ENCODE measurements at regions not wholly inside any gene's neighbourhood (a gene's known extent, or its start where the extent isn't known, plus 50 kb on each side); places are given as distances from the start of the nearest gene placed in this dataset.

DNA sequence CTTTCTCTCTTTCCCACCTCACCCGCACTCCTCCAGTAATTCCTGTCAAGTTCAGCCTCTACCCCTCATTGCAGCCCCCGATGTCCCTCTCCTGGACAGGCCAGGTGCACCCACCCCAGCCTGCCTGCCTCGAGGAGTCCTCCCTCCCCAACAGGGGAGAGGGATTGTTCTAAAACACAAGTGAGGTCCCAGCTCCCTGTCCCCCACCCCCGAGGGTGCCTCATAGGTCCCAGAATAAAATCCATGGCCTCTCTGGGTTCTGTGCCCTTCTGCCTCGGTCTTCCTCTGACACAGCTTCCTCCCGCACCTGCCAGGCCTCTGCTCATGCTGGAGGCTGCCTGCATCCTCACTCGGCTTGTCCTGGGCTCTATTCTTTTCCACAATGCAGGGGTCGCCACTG lies 720.1 kb downstream of the BRD1 start:
- H3K4me3 ChIP-seq (ENCODE audit: low read depth, low read length), result no peak overlapping the region
- DNase-seq (ENCODE audit: low read depth), result no peak
- no peak for TF ChIP-seq MYC (IDR thresholded peaks at IDR 0.05; ENCODE audit: low read depth, low read length)
- TF ChIP-seq MAX (IDR thresholded peaks at IDR 0.05; ENCODE audit: low read depth, low read length), result no peak
- TF ChIP-seq, protein P1, sequence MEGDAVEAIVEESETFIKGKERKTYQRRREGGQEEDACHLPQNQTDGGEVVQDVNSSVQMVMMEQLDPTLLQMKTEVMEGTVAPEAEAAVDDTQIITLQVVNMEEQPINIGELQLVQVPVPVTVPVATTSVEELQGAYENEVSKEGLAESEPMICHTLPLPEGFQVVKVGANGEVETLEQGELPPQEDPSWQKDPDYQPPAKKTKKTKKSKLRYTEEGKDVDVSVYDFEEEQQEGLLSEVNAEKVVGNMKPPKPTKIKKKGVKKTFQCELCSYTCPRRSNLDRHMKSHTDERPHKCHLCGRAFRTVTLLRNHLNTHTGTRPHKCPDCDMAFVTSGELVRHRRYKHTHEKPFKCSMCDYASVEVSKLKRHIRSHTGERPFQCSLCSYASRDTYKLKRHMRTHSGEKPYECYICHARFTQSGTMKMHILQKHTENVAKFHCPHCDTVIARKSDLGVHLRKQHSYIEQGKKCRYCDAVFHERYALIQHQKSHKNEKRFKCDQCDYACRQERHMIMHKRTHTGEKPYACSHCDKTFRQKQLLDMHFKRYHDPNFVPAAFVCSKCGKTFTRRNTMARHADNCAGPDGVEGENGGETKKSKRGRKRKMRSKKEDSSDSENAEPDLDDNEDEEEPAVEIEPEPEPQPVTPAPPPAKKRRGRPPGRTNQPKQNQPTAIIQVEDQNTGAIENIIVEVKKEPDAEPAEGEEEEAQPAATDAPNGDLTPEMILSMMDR (IDR thresholded peaks at IDR 0.05; ENCODE audit: low read depth, low read length), result no peak
- TF ChIP-seq POLR2A (IDR thresholded peaks at IDR 0.05; ENCODE audit: extremely low read depth, insufficient read length), result no peak

GRCh38 chr22:49106842-49107152 lies 720.9 kb downstream of the BRD1 start:
- TF ChIP-seq MYC (IDR thresholded peaks at IDR 0.05; ENCODE audit: low read depth, low read length) (no peak), POLR2A (IDR thresholded peaks at IDR 0.05; ENCODE audit: extremely low read depth, insufficient read length) (no peak), MAX (IDR thresholded peaks at IDR 0.05; ENCODE audit: low read depth, low read length) (no peak)
- TF ChIP-seq, protein P1 (IDR thresholded peaks at IDR 0.05; ENCODE audit: low read depth, low read length), result no peak
- DNase-seq (ENCODE audit: low read depth), result no peak
- no peak overlapping the region for H3K4me3 ChIP-seq (ENCODE audit: low read depth, low read length)

- no peak for DNase-seq (ENCODE audit: low read depth)
- TF ChIP-seq, protein P1 (IDR thresholded peaks at IDR 0.05; ENCODE audit: low read depth, low read length), result no peak
- no peak for TF ChIP-seq MYC (IDR thresholded peaks at IDR 0.05; ENCODE audit: low read depth, low read length)
- no peak for TF ChIP-seq POLR2A (IDR thresholded peaks at IDR 0.05; ENCODE audit: extremely low read depth, insufficient read length)
- no peak for TF ChIP-seq MAX (IDR thresholded peaks at IDR 0.05; ENCODE audit: low read depth, low read length)
- H3K4me3 ChIP-seq (ENCODE audit: low read depth, low read length), result no peak overlapping the region
These were observed 721.4 kb downstream of the BRD1 start for GRCh38 chr22:49106096-49106841.

- H3K4me3 ChIP-seq (ENCODE audit: low read depth, low read length), result no peak overlapping the region
- no peak for TF ChIP-seq MAX (IDR thresholded peaks at IDR 0.05; ENCODE audit: low read depth, low read length)
- TF ChIP-seq MYC (IDR thresholded peaks at IDR 0.05; ENCODE audit: low read depth, low read length), result no peak
- TF ChIP-seq, protein P1 (IDR thresholded peaks at IDR 0.05; ENCODE audit: low read depth, low read length), result no peak
- TF ChIP-seq POLR2A (IDR thresholded peaks at IDR 0.05; ENCODE audit: extremely low read depth, insufficient read length), result no peak
- DNase-seq (ENCODE audit: low read depth), result no peak
These were observed 723.2 kb downstream of the BRD1 start for GRCh38 chr22:49104434-49104833.

DNA sequence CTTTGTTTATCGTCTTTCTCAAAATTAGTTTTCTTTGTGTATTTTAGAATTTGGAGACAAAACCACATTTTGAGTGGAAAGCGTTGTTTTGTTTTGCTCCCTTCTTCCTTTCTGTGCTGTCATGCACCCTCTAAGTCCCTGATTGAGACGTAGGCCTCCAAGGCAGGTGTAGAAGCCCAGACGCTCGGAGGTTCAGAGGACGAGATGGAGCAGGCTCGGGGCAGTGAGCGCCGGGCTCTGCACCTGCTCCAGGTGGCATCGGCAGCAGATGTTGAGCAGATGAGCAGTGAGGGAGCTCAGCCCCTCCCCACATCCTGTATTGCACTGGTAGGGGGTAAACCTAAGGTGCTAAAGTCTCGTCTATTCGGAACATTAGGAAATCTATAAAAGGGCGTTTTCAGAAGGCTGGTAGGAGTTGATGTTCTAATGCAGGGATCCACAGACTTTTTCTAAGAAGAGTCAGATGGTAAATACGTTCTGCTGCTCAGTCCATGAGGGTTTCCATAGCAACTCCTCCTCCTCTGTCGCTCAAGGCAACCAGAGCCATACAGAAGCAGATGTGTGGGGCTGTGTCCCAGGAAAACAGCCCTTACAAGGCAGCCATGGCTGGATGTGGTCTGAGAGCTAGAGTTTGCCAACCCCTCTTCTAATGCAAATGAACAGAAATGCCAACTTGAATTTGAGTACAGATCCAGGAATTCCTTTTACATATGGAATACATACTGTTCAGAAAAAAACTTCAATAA lies 724.2 kb downstream of the BRD1 start:
- H3K4me3 ChIP-seq (ENCODE audit: low read depth, low read length), result no peak overlapping the region
- TF ChIP-seq, protein P1 (IDR thresholded peaks at IDR 0.05; ENCODE audit: low read depth, low read length), result no peak
- TF ChIP-seq MAX (IDR thresholded peaks at IDR 0.05; ENCODE audit: low read depth, low read length) (no peak), MYC (IDR thresholded peaks at IDR 0.05; ENCODE audit: low read depth, low read length) (no peak), POLR2A (IDR thresholded peaks at IDR 0.05; ENCODE audit: extremely low read depth, insufficient read length) (no peak)
- DNase-seq (ENCODE audit: low read depth), result no peak

Measured in NB4 (cell line).